NCI-H128 (cell line): ENCODE measurements at regions not wholly inside any gene's neighbourhood (a gene's known extent, or its start where the extent isn't known, plus 50 kb on each side); places are given as distances from the start of the nearest gene placed in this dataset.

Source experiments
- DNase-seq: peaks from one replicate; lab custom pipeline; 2025; ENCODE audit not compliant: unreplicated experiment; lab: John Stamatoyannopoulos, UW

DNA sequence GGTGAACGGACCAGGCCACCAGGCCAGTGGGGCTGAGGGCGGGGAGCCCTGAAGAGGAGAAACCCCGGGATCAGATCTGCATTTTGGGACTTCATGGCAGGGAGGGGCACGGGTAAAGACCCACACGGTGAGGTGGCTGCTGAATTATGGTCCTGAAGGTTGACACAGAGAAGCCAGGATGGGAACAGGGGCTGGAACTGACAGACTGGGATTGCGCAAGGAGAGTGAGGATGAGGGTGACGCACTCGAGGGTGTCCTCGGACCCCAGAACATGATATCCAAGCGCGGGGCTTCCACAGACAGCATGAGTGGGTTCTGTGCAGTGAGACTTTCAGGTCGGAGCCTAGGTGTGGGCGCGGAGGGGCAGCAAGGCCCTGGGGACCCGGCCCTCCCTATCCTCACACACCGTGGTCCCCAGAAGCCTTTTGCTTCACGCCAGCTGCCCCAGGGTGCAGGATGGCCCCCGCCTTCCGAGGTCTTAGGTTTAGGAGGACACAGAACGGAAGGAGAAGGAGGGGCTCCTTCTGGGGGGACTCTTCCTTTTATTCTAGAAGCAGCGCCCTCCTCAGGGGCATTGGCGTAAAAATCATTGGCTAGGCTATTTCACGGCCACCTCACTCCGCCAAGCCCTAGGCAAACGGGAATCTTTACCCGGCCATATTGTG, 416.8 kb upstream of the HS6ST1 start:
- DNase-seq: no peak

DNA sequence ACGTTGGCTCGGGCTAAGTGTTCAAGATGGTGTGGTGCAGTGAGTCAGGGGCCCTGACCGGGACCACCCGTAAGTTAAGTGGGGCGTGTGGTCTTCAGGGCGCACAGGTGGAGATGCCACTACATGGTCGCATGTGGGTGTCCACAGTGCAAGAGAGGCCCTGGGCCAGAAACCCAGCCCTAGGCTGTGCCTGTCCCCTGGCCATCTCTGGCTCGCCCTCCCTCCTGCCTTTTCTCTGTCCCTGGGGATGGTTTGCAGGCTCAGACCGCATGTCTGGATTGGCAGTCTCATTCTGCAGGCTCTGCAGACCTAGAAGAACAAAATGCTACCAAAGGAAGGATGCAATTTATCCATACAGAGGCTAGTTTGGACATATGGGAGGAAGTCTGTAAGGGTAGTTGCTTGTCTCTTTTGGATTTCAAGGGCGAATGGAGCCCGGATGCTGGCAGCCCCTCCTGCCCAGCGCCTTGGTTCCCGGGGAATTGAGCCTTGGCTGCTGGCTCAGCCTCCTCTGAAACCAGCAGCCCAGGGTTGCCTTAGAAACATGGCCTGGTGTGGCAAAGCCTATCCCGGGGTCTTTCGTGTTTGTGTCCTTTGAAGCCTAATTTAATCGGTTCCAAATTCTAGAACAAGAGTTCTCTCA, 417.5 kb upstream of the HS6ST1 start:
- no peak for DNase-seq

DNA sequence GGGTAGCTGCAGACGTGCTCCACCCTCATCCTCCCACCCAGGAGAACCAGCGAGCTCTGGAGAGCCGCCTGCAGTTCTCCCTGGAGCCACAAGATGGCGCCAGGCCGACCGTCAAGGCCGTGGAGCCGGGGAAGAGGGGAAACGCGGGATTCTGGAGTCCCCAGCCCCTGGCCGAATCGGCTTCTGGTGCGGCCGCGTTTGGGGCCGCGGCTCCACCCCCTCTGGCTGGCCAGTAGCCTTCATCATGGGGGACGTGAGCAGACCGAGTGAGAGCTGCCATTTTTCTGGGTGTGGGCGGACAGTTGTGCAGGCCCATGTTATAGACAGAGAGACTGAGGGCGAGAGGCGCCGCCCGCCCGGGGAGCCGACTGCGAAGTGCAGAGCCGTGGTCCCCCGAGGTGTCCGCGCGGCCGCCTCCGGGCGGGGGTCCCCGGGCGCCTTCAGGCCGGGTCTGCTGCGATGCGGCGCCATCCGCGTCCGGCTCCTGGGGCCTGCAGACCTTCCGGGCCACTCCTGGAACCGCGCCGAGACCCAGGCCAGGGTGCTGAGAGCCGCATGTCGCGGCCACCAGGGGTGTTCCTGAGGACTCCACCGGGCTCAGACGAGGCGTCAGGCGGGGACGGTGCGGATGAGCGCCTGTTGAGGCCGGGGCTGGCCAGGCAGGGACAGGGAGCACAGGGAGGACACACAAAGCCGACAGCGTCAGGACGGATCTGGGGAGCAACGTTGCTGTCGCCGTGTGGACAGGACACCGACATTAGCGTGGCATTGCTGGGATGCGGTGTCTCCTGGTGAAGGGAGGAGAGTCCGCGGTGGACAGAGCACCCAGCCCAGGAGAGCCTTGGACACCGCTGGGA, 418.2 kb upstream of the HS6ST1 start:
- no peak for DNase-seq

DNA sequence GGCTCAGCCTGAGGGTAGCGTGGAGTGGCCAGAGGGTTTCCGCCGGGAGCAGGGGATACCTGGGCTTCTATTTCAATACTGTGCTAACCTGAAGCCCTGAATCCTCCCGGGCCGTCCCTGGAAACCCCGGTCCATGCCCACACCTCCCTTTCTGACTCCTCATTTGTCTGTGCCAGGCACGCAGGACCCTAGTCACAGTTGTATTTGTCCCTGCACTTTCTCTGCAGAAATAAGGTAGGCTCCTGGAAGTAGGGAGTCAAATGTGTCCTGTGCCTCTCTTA, 418.8 kb upstream of the HS6ST1 start:
- no peak for DNase-seq

DNA sequence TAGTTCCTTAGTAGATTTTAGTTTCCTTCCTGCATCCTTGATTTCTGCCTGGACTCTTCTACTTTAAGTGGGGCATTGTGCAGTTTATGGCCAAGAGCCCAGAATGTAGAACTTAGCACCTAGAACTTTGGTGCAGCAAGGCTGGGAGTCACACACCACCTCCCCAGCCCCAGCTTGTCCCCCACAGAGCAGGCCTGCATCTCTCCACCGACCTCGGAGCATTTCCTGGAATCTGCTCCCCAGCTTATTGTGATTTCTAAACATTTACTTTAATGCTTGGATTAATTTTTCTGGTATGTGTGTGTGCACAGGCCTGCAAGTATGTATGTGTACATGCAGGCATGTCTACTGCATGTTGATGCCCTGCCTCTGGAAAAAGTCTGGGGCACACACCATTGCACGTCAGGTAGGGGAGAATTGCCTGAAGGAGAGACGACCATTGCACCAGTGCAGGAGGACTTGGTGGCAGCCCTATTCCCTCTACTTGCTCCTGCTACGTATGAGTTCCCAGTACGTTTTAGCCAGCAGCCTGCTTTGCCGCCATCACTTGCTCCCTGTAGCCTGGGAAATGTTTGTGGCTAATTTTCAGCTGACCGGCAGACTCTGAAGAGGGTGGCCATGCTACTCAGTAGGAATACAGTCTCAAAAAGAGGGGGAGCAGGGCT, 419.9 kb upstream of the HS6ST1 start:
- DNase-seq: no peak

DNA sequence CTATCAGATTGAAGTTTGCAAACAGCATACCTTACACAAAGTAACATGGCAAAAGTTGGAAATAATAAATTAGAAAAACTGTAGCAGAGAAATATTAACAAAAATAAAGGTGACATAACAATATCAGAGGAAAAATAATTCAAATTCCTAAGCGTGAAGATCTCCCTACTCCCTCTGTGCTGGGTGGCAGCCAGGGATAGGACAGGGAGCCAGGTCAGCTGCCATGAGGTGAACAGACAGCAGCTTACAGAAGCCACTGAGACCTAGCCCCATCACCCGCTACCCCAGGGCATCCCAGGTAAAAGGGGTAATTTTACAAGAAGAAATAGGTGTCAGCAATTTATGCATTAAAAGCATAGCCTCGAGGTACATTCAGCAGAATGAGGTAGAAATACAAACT, 423.8 kb upstream of the HS6ST1 start:
- no peak for DNase-seq

DNA sequence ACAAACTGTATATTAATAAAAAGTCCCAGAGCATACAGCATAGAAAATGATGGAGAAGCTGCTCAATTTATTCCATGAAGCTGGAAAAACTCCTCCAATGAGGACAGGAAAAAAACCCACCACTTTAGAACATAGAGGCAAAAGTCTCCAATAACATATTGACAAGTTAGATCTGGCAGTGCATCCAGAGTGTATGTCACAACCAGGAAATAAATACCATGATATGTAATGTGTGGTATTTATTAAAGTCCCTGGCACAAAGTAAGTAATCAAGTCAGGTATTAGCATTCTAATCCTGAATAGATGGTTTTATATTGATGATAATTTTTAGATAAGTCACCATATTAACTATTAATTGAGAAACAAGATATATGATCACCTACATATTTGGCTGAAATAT, 427.3 kb upstream of the HS6ST1 start:
- DNase-seq: no peak

DNA sequence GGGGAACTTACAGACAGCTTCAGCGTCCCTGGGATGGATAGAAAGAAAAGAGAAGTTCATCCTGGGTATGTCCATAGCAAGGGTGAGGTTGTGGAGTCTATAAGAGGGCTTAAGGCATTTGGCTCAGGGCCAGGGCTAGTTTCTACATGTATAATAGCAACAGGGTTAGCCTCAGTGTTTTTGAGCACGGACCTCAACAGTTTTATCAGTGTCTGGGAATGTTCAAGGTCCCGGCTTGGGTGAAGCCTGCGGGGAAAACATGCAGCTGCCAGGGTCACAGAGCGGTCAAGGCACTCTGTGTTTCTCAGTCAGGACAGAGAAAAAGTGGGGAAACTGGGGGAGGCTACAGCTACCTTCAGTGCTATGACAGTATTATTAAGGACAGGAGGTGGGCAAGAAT, 427.7 kb upstream of the HS6ST1 start:
- DNase-seq: no peak

DNA sequence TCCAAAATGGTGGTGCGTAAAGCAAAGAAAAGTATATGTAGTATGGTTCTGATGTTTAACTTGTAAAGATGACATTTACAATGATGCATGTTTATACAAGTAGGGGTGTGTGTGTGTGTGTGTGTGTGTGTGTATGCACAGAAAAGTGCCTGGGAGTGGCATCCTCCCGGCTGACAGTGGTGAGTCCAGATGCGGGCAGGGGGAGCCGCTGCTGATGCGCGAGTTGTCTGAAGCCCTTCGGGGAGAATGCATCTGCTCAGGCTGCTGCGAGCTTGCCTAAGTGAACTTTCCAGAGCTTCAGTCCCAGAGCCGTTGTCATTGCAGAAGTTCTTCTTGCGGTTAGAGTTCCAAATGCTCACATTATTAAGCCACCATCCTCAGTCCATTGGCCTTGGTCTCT, 429.7 kb upstream of the HS6ST1 start:
- no peak for DNase-seq

DNA sequence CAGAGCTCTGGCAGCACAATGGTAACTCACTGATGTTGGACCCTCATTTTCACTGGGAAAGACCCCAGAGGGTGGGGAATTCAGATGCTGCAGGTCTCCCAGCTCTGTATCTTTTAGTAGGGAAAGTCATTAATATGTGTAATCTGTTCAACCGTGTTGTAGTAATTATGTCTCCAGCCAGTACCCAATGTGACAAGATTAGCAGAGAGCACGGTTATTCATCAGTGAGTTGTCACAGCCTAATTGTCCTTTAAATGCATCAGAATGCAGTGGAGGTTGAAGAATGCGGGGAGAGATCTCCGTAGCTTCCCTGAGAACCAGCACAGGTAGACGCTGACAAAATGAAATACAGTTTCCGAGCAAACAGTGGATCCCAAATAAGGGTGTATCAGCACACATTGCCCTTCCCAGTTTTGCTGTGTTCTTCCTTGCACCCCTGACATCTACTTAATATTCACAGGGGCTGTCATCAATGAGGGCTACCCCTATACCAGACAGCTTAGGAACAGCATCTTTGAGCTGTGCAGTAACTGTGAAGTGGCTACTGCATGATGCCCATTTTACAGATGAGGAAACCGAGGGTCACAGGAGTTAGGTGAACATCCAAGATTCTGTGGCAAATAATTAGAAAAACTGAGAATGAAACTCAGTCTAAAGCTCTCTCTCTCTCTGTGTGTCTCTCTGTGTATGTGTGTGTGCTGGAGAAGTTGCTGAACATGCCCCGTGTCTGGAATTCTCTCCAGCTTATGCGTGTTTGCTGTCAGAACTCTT, 430.4 kb upstream of the HS6ST1 start:
- no peak for DNase-seq

DNA sequence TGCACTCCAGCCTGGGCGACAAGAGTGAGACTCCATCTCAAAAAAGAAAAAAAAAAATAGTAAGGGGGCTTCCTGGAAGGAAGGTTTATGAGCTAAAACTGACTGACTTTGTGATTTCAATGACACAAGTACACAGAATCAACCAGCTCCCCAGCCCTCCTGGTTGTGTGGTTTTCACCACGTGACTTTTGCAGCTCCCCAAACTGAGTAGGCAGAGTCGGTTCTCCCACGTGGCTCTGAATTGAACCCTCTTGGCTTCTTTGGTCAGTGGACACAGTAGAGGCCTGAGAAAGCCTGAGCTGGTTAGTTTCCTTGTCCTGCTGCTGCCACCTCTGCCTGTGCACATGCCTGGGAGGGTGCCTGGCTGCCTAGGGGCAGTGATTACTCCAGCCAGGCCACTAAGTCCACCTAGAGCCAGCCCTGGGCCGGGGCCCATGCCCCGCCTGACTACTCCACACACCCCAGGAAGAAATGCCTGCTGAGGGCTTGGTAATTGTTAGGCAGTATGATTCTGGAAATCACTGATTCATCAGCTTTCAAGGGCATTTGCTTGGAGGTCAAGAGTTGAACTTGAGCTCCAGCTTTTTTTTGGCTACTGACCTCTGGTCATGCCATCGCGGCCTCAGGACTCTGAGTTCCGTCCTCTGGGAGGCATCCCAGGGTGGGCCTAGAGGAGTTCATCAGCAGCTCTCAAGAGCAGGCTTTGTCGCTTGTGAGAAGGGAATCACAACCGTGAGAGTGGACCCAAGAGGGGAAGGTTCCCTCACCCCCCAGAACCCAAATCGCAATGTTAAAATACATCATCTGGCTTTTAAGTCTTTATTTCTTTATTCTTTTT, 431.9 kb upstream of the HS6ST1 start:
- no peak for DNase-seq

DNA sequence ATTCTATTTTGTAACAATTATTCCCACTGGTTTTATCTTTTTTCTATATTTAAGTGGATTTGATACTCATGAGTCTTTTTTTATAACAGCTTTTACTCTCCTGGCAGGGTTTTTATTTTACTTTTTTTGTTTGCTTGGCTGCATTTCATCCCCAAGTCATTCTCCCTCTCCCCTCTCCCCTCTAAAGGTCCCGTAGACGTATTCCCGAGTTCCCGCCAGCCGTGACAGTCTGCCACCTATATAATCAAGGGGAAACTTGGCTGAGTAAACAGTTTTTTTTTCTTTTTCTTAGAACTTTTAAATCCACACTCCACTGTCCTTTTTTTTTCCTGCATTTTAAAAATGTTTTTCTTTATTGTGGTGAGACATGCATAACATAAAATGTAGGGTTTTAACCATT, 433.1 kb upstream of the HS6ST1 start:
- DNase-seq: no peak

DNA sequence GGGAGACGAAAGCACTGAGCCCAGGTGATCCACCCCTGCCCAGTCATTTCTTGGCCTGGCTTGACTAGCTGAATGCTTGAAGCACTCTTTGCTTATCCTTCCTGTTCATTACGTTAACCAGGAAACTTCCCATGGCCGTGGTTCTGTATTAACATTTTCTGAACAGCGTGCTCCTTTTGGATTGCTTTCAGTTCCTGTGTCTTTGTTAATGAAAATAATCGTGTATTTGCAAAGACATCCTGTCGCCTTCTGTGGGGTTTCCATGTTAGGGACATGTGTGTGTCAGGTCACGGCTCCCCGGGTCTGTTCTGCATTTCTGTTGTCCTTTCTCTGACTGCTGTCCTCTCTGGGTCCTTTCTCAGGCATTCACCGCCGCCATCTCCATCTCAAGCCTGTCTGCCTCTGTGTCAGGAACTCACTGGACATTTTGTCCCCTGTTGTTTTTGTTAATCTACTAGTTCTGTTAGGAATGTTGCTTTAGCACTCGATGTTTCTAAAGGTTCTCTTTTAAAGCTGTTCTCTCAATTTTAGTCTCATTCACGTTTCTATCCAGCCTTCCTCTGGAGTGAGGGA, 434.1 kb upstream of the HS6ST1 start:
- no peak for DNase-seq

DNA sequence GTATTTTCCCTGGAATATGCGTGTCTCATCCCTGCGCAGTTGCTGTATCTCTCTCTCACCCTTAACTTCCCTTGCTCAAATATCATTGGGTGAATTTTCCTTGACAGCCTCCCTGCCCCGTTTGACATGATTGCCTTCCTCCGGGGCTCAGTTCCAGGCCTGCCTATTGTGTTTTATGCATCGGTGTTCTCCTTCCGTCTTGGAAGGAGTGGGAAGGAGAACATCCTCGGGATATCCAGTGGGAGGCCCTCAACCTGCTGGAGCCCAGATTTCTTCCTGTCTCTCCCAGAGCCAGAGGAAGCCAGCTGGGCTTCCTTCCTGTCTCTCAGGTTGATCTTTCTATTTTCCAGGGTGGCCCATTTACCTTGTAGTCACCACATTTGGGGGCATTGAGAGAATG, 434.7 kb upstream of the HS6ST1 start:
- no peak for DNase-seq

DNA sequence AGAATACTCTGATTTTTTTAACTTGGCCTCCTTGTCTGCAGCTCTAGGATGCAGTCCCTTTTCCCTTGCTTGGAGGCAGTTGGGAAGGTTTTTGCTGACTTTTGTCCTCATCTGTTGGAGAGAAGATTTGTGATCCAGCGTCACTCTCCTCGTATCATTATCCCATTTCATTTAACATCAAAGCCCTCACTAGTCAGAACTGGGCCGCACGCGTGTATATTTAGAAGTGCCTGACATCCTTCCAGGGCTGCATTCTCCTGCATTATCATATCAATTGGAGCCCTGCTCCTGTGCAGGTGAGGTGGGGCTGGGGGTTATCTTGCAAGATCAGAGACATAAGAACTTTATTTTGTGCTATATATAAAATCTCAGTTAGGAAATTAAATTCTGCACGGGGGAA, 435.1 kb upstream of the HS6ST1 start:
- DNase-seq: no peak

DNA sequence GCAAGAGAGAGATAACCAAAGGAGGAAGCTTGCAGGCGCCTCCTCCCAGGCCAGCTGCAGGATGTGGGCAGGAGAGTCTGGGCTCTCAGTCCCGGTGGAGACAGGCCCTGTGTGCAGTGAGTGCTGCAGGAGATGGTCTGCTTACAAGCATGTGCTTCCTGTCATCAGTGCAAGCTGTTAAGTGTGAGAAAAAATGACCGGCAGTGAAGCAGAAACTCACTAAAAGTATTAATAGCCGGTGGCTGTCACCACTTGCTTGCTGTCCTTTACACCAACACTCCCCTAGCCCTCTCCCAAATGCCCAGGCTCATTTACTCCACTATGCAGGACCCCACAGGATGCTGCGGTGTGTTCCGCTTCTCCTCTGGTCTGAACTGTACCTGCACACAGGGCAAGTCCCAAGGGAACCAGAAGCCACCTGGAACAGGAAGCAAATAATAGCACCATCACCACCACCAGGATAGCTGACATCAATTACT, 435.6 kb upstream of the HS6ST1 start:
- no peak for DNase-seq

DNA sequence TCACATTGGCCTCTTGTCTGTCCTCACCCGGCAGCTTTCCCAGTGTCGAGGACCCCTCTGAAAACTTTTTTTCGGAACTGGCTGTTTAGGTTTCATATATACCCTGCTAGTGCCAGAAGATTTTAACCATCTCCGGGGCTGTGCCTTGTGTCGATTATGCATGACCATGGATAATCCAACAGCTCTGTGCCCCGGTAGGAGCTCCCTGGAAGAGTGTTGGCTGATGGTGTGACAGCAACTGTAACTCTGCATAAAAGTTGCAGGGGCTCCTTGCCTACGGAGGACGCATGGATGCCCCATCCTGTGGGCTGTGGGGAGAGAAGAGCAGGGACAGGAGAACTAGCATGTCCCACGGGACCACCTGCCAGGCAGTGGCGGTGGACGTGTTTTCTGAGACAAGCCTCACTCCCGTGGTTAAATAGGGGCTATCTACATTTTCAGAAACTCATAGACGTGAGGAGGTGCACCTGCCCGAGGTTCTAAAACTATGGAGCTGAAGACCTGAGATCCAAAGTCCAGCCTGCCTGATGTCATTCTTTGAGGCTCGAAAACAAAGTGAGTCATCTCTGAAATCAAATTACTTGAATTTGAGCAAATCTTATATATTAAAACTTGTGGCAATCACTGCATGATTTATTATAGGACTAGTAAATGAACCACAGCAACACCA, 437.2 kb upstream of the HS6ST1 start:
- DNase-seq: no peak

DNA sequence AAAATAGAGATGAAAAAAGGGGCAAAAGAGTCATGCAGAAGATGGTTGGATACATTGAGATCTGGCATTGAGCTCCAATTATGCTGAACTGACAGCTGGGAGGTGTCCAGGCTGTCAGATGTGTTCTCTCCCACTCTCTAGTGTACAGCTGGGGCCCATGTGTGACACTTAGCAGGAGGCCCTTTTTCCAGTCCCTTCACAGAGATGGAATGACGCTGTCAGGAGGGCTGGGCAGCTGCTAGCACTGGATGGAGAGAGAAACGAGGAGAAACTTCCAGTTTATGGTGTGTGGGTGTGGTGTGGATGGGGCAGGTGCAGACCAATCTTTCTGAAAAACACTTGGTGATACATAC, 437.7 kb upstream of the HS6ST1 start:
- DNase-seq: no peak

DNA sequence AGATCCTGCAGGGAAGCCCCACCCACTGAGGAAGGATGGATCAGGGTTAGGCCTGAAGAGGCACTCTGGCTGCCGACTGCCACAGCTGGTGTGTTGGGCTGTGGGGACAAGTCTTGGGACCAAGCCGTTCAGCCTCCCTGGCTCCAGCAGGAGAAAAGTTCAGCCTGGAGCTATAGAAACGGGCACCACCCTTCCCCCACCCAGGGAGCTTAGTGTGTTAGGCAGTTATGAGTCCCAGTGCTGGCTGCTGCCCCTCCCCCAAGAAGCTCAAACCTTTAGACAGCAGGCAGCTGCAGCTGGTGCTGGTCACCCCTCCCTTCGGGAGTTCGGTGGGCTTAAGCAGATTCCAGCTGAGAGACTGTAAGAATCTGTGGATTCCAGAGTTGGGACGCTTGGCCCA, 447.1 kb upstream of the HS6ST1 start:
- DNase-seq: no peak
